Immature natural killer cell (primary cell): ENCODE measurements at regions not wholly inside any gene's neighbourhood (a gene's known extent, or its start where the extent isn't known, plus 50 kb on each side); places are given as distances from the start of the nearest gene placed in this dataset.

Source experiments
- DNase-seq, 3 donors: peaks; one replicate each; pipeline ENCODE4 v3.0.0; 2022; ENCODE audit warnings: mixed read lengths in 1 of 3
- H3K27ac Mint-ChIP-seq, 6 donors: one replicate each; pipeline ENCODE4 v1.8.0; 2020; ENCODE audit warnings: mixed read lengths in 6 of 6, mild to moderate bottlenecking in 5 of 6, inconsistent platforms in 4 of 6, moderate library complexity in 3 of 6
- H3K27me3 Mint-ChIP-seq, 3 donors: one replicate each; pipeline ENCODE4 v1.8.0; 2020 to 2021; ENCODE audit warnings: low read depth in 3 of 3, mild to moderate bottlenecking in 3 of 3, mixed read lengths in 3 of 3, moderate library complexity in 3 of 3, inconsistent platforms in 1 of 3
- H3K36me3 Mint-ChIP-seq, 3 donors: one replicate each; pipeline ENCODE4 v1.8.0; 2020; ENCODE audit warnings: mixed read lengths in 3 of 3, inconsistent platforms in 2 of 3, mild to moderate bottlenecking in 2 of 3
- H3K4me1 Mint-ChIP-seq, 2 donors: one replicate each; pipeline ENCODE4 v1.8.0; 2020; ENCODE audit warnings: inconsistent platforms in 2 of 2, mild to moderate bottlenecking in 2 of 2, mixed read lengths in 2 of 2, moderate library complexity in 1 of 2
- H3K4me3 Mint-ChIP-seq, 5 donors: one replicate each; pipeline ENCODE4 v1.8.0; 2020; ENCODE audit warnings: mild to moderate bottlenecking in 5 of 5, mixed read lengths in 5 of 5, inconsistent platforms in 3 of 5, moderate library complexity in 3 of 5
- H3K9me3 Mint-ChIP-seq, 6 donors: one replicate each; pipeline ENCODE4 v1.8.0; 2020; ENCODE audit warnings: mild to moderate bottlenecking in 6 of 6, mixed read lengths in 6 of 6, inconsistent platforms in 4 of 6, moderate library complexity in 3 of 6

GRCh38 chr4:72924814-72925213 lies 144.7 kb downstream of the COX18 start:
- no peaks in the 10 kb centered on the region for H3K36me3 Mint-ChIP-seq
- H3K27me3 Mint-ChIP-seq: peaks cover 0 to 2% (median 0%) of the 10 kb centered on the region in 3 donors
- H3K27ac Mint-ChIP-seq: no peak overlapping the region
- peaks cover 0 to 8% (median 2%) of the 10 kb centered on the region in 6 donors for H3K9me3 Mint-ChIP-seq
- no peaks in the 10 kb centered on the region for H3K4me1 Mint-ChIP-seq
- DNase-seq: no peak
- H3K4me3 Mint-ChIP-seq: no peak overlapping the region

- H3K4me3 Mint-ChIP-seq: no peak overlapping the region
- peaks cover 0 to 5% (median 1%) of the 10 kb centered on the region in 6 donors for H3K9me3 Mint-ChIP-seq
- no peaks in the 10 kb centered on the region for H3K36me3 Mint-ChIP-seq
- no peak for DNase-seq
- H3K4me1 Mint-ChIP-seq: no peaks in the 10 kb centered on the region
- H3K27me3 Mint-ChIP-seq: peaks cover 0 to 2% (median 0%) of the 10 kb centered on the region in 3 donors
- H3K27ac Mint-ChIP-seq: no peak overlapping the region
These were observed 149.6 kb downstream of the COX18 start for GRCh38 chr4:72919937-72920336.

- no peak overlapping the region for H3K4me3 Mint-ChIP-seq
- no peaks in the 10 kb centered on the region for H3K36me3 Mint-ChIP-seq
- H3K27me3 Mint-ChIP-seq: peaks cover 0 to 2% (median 0%) of the 10 kb centered on the region in 3 donors
- peaks cover 0 to 5% (median 1%) of the 10 kb centered on the region in 6 donors for H3K9me3 Mint-ChIP-seq
- H3K4me1 Mint-ChIP-seq: no peaks in the 10 kb centered on the region
- H3K27ac Mint-ChIP-seq: no peak overlapping the region
- DNase-seq: no peak
These were observed 150.1 kb downstream of the COX18 start for GRCh38 chr4:72919464-72919863.

GRCh38 chr4:72918362-72918761 lies 151.2 kb downstream of the COX18 start:
- no peaks in the 10 kb centered on the region for H3K4me1 Mint-ChIP-seq
- no peak overlapping the region for H3K27ac Mint-ChIP-seq
- no peak overlapping the region for H3K4me3 Mint-ChIP-seq
- DNase-seq: no peak
- H3K9me3 Mint-ChIP-seq: no peaks in the 10 kb centered on the region
- H3K27me3 Mint-ChIP-seq: peaks cover 0 to 2% (median 0%) of the 10 kb centered on the region in 3 donors
- H3K36me3 Mint-ChIP-seq: no peaks in the 10 kb centered on the region

GRCh38 chr4:72911316-72911715 lies 158.2 kb downstream of the COX18 start:
- Mint-ChIP-seq H3K4me3 (no peak overlapping the region), H3K4me1 (no peaks in the 10 kb centered on the region), H3K27ac (no peak overlapping the region), H3K27me3 (peaks cover 0 to 2% (median 0%) of the 10 kb centered on the region in 3 donors), H3K9me3 (peaks cover 0 to 2% (median 0%) of the 10 kb centered on the region in 6 donors), H3K36me3 (no peaks in the 10 kb centered on the region)
- DNase-seq: no peak

GRCh38 chr4:72909461-72909860 lies 160.1 kb downstream of the COX18 start:
- Mint-ChIP-seq H3K27ac (no peak overlapping the region), H3K27me3 (peaks cover 0 to 5% (median 3%) of the 10 kb centered on the region in 3 donors)
- no peak for DNase-seq

GRCh38 chr4:72902354-72902753 lies 167.2 kb downstream of the COX18 start:
- DNase-seq: no peak
- Mint-ChIP-seq H3K27ac (no peak overlapping the region), H3K36me3 (no peaks in the 10 kb centered on the region), H3K9me3 (peaks cover 0 to 11% (median 1%) of the 10 kb centered on the region in 6 donors), H3K27me3 (peaks cover 0 to 3% (median 3%) of the 10 kb centered on the region in 3 donors), H3K4me3 (no peak overlapping the region), H3K4me1 (no peaks in the 10 kb centered on the region)

More at GRCh38 chr4:72909461-72909860, 160.1 kb downstream of the COX18 start:
- Mint-ChIP-seq H3K9me3 (peaks cover 0 to 4% (median 1%) of the 10 kb centered on the region in 6 donors), H3K4me1 (no peaks in the 10 kb centered on the region), H3K36me3 (no peaks in the 10 kb centered on the region), H3K4me3 (no peak overlapping the region)

- Mint-ChIP-seq H3K27me3 (peaks cover 0 to 3% (median 3%) of the 10 kb centered on the region in 3 donors), H3K36me3 (no peaks in the 10 kb centered on the region), H3K9me3 (peaks cover 0 to 11% (median 3%) of the 10 kb centered on the region in 6 donors), H3K4me1 (no peaks in the 10 kb centered on the region), H3K27ac (no peak overlapping the region), H3K4me3 (no peak overlapping the region)
- no peak for DNase-seq
These were observed 168.0 kb downstream of the COX18 start for GRCh38 chr4:72901553-72901952.

- Mint-ChIP-seq H3K4me3 (no peak overlapping the region), H3K36me3 (no peaks in the 10 kb centered on the region), H3K4me1 (no peaks in the 10 kb centered on the region), H3K27me3 (peaks cover 0 to 3% (median 3%) of the 10 kb centered on the region in 3 donors), H3K27ac (no peak overlapping the region), H3K9me3 (peaks cover 0 to 11% (median 3%) of the 10 kb centered on the region in 6 donors)
- no peak for DNase-seq
These were observed 168.6 kb downstream of the COX18 start for GRCh38 chr4:72900952-72901351.

GRCh38 chr4:72899621-72900020 lies 169.9 kb downstream of the COX18 start:
- no peak overlapping the region for H3K4me3 Mint-ChIP-seq
- H3K4me1 Mint-ChIP-seq: no peaks in the 10 kb centered on the region
- H3K27ac Mint-ChIP-seq: no peak overlapping the region
- DNase-seq: no peak
- peaks cover 0 to 8% (median 2%) of the 10 kb centered on the region in 6 donors for H3K9me3 Mint-ChIP-seq
- no peaks in the 10 kb centered on the region for H3K27me3 Mint-ChIP-seq
- no peaks in the 10 kb centered on the region for H3K36me3 Mint-ChIP-seq

- Mint-ChIP-seq H3K27me3 (no peaks in the 10 kb centered on the region), H3K4me3 (no peak overlapping the region), H3K9me3 (peaks cover 0 to 8% (median 2%) of the 10 kb centered on the region in 6 donors), H3K27ac (no peak overlapping the region), H3K4me1 (no peaks in the 10 kb centered on the region), H3K36me3 (no peaks in the 10 kb centered on the region)
- no peak for DNase-seq
These were observed 170.3 kb downstream of the COX18 start for GRCh38 chr4:72899214-72899613.

- Mint-ChIP-seq H3K9me3 (peaks cover 0 to 8% (median 2%) of the 10 kb centered on the region in 6 donors), H3K27ac (no peak overlapping the region), H3K27me3 (no peaks in the 10 kb centered on the region), H3K4me3 (no peak overlapping the region), H3K4me1 (no peaks in the 10 kb centered on the region), H3K36me3 (no peaks in the 10 kb centered on the region)
- no peak for DNase-seq
These were observed 173.0 kb downstream of the COX18 start for GRCh38 chr4:72896515-72896914.

- DNase-seq: no peak
- Mint-ChIP-seq H3K27ac (no peak overlapping the region), H3K4me3 (no peak overlapping the region), H3K36me3 (no peaks in the 10 kb centered on the region), H3K27me3 (no peaks in the 10 kb centered on the region), H3K4me1 (no peaks in the 10 kb centered on the region), H3K9me3 (peaks cover 0 to 7% (median 2%) of the 10 kb centered on the region in 6 donors)
These were observed 174.1 kb downstream of the COX18 start for GRCh38 chr4:72895408-72895807.

GRCh38 chr4:72893354-72894066 lies 176.0 kb downstream of the COX18 start:
- Mint-ChIP-seq H3K36me3 (no peaks in the 10 kb centered on the region), H3K4me3 (no peak overlapping the region), H3K27ac (no peak overlapping the region), H3K4me1 (no peaks in the 10 kb centered on the region), H3K9me3 (peaks cover 0 to 11% (median 2%) of the 10 kb centered on the region in 6 donors), H3K27me3 (no peaks in the 10 kb centered on the region)
- DNase-seq: no peak

GRCh38 chr4:72888331-72888730 lies 181.2 kb downstream of the COX18 start:
- no peak for DNase-seq
- Mint-ChIP-seq H3K36me3 (no peaks in the 10 kb centered on the region), H3K27ac (no peak overlapping the region), H3K27me3 (peaks cover 0 to under 1% (median 0%) of the 10 kb centered on the region in 3 donors), H3K4me3 (no peak overlapping the region), H3K9me3 (peaks cover 0 to 5% (median 1%) of the 10 kb centered on the region in 6 donors), H3K4me1 (no peaks in the 10 kb centered on the region)
